HG02798 (cell line): ENCODE measurements at regions not wholly inside any gene's neighbourhood (a gene's known extent, or its start where the extent isn't known, plus 50 kb on each side); places are given as distances from the start of the nearest gene placed in this dataset.
"Not testable (repeated sequence)": the region's sequence is repeated elsewhere in the genome, so short reads cannot be mapped to it uniquely, and the experiment has no call there.

Experiments used
- ATAC-seq: cut with Tn5 transposase; IDR thresholded peaks from one replicate; pipeline ENCODE4 v1.9.1; 2021; ENCODE audit warnings: mild to moderate bottlenecking; ENCODE audit not compliant: unreplicated experiment, poor library complexity

DNA sequence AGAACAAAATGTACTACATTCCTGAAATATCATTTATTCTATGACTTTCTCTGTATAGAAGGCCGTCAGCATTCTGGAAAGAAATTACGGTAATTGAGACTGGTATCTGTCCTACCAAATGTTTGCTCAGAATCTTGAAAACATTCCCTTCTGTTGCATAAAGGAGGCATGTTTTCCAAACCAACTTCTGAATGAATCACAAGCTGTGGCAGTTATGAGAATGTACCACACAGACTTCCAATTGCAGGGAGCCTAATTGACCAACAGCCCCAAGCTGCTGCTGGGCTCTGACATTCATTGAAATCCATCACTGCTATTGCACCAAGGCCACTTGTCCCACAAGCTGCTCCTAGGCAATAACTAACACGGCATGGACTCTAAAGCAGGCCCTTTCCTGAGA is 185.3 kb upstream of the CCDC196 start:
- ATAC-seq, result no peak

DNA sequence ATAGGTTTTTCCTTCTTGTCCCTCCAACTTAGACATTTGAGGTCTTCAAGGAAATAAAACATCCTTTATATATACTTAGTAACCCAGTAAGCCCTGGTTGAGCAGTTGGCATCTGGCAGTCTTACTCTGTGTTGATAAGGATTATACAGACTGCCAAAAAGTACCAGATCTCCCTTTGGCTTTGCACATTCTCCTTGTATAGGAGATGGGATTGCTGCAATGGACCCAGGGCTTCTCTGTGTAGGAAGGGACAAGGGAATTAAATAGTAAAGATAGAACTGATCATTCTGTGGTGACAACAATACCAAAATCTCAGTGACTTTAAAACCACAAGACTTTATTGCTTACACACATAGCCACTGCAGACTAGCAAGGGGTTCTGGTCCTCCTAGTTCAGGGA is 180.1 kb upstream of the CCDC196 start:
- no peak for ATAC-seq

DNA sequence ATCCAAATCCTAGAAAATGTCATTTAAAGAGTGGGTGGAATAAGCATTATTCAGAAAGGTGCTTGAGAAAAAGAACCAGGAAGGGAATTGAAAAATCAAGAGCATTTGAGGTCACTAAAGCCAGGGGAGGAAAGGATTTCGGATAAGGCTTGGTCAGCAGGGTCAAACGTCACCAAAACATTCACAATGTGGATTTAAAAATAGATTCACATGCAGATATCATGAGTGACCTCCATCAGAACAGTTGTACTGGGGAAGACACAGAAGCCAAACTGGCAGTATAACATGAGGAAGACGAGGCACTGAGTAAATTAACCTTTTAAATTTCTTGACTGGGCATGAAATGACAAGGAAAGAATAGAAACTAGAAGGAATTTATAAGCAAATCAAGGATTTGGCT is 175.1 kb upstream of the CCDC196 start:
- ATAC-seq, result no peak

DNA sequence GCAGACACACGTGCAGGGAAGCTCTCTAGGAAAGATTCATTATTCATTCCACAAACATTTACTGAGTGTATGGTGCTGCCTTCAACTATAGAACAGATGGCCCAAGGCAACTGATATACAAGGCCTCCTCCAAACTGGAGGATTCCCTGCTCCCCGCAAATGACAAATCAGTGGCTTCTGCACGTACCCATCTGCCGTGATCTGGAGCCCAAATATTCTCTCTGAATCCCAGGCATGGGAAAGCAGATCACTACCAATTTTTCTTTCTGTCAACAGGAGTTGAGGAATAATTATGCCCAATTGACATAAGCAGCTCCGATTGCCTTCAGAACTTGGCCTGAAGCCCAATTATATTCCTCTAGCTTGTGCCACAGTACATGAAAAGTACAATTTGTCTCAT is 174.2 kb upstream of the CCDC196 start:
- no peak for ATAC-seq

DNA sequence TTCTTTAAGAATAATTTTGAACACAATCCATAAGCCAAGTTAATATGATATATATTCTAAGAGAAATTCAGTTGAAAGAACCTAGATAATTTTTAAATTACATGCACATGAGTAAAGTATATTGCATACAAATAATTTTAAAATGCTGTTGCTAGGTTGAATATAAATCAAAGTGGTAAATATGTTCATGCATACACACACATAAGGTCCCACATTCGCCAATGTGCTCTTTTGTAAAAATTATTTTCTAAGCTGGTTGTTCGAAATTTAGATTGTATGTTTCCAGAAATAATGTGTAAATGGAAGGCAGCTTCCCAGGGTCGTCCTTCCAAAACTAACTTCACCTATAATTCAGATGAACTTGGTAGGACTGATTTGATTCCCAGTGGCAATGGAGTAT is 173.7 kb upstream of the CCDC196 start:
- ATAC-seq, result no peak

DNA sequence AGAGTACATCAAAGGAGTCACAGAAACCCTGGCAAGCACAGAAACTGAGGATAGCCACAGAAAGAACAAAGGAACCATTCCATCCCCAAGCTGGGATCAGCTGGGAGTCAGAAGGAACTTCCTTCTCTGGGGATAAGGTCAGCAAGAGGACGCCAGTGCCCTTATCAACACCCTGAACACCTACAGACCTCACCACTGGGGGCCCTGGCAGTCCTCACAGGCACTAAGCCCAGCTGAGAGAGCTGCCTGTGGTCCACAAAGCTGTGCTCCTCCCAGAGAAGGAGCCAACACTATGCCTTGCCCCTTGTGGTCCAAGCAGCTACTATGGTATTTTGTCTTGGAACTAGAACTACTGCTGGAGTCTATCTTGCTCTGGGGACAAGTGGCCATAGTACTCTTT is 171.1 kb upstream of the CCDC196 start:
- no peak for ATAC-seq

DNA sequence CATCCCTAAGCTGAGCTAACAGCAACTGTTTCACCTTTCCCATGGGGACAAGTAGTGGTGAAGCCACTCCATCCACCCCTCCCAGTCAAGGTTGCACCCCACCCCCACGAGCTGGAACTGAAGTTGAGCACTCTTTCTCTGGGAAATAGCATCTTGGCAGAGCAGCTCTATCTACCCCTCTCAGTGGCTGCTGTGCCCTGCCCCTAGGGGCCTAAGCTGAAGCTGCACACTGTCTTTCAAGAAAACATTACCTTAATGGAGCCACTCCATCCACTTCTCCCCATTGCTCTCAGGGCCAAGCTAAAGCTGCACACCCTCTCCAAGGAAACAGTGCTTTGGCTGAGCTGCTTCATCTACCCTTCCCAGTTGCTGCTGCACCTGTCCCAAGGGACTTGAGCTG is 170.6 kb upstream of the CCDC196 start:
- ATAC-seq, result no peak

DNA sequence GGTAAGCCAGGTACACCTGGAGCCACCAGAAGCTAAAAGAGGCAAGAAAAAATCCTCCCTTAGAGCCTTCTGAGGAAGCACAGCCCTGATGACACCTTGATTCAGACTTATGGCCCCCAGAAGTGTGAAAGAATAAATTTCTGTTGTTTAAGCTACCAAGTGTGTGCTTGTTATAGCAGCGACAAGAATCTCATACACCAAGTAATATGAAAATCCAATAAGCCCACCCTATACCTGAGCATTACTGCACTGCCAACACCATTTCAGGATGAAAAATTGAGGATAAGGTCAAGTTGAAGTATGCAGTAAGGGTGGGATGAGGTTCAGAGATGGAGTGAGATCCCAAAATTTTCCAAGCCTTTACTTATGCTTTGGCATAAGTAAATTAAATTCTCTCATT is 163.6 kb upstream of the CCDC196 start:
- no peak for ATAC-seq

DNA sequence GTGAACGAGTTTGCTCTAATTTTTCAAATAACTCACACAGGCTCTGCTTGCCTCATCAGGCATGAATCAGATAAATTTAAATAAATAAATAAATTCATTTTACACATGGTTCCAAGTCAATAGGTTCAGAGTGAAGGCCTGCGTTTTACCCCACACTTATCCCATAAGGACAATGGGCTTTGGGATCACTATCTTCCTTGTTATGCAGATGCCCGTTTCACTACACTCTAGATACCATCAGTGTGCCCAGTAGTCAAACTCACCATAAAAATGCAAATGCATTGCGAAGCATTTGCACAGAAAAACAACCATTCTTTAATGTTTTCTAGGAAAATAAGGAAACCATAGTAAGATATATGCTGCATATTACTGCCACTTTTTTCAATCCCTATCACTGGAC is 155.9 kb upstream of the CCDC196 start:
- no peak for ATAC-seq

DNA sequence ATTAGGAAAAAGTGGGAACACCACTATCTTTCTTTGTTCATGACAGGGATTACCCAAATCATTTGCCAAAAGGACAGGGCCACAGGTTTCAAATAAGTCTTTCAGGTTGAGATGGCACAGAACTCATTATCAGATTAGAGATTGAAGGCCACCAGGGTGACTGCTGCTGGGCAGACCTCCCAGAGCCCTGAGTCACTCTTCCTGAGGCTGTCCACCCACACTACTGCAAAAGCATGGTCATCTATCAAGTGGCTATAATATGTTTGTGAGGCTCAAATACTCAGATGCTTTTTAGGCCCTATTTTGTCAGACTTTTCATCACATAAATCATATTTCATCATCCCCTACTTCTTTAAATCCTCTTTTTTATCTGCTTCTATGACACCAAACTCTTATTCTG is 155.3 kb upstream of the CCDC196 start:
- ATAC-seq, result no peak

DNA sequence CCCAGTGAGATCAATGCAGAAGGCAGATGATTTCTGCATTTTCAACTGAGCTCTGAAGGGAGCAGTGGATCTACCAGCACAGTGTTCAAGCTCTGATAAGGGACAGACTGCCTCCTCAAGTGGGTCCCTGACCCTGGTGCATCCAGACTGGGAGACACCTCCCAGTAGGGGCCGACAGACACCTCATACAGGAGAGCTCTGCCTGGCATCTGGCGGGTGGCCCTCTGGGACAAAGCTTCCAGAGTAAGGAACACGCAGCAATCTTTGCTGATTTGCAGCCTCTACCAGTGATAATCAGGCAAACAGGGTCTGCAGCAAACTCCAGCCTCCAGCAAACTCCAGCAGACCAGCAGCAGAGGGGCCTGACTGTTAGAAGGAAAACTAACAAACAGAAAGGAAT is 152.9 kb upstream of the CCDC196 start:
- ATAC-seq, result not testable (repeated sequence)

DNA sequence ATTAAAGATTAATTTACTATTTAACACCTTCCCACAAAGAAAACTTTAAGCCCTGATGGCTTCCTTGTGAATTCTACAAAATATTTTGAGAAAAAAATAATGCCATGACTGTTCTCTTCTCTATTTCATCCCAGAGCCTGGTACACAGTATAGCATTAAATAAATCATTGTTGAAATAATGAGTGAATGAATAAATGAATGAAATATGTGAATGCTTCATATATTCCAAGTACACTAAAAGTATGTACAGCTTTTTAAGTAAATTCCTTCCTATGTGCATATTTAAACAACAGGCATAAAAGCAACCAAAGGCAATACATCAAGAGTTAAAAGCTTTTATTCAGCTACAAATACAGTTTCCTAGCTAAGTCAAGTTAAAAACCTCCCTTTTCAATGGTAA is 144.9 kb upstream of the CCDC196 start:
- ATAC-seq, result no peak

DNA sequence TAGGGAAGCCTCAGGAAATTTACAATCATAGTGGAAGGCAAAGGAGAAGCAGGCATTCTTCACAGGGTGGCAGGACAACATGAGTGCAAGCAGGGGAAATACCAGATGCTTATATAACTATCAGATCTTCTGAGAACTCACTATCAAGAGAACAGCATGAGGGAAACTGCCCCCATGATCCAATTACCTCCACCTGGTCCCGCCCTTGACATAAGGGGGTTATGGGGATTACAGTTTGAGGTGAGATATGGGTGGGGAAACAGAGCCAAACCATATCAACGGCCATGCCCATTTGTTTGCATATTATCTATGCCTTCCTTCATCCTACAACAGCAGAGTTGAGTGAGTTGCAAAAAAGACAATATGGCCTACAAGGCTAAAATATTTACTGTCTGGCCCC is 140.2 kb upstream of the CCDC196 start:
- no peak for ATAC-seq

DNA sequence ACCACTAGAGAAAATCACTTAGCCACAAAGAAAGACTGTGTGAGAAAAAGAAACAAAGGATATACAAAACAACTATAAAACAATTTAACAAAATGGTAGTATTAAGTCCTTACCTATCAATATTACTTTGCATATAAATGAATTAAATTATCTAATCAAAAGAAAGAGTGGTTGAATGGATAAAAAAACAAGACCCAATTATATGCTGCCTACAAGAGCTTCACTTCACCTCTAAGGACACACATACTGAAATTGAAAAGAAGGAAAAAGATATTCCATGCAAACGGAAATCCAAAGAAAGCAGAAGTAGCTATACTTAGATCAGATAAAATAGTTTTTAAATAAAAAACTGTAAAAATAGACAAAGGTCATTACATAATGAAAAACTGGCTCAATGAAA is 134.9 kb upstream of the CCDC196 start:
- ATAC-seq, result no peak

DNA sequence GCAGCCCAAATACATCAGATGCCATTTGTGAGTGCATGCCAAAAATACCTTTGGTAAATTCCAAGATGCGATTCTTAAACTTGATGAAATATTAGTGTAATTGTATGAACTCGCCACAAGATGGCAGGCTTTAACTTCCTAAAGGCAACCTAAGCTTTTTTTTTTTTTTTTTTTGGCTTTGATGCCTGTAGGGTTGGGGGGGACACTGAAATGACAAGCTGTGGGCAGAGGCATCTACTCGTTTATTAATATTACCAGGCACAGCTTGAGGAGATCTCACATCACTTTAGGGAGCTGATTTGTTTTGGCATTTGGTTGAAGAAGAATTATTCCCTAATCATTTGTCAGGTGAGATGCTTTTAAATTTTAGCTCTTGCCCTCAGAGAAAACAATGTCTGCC is 126.7 kb upstream of the CCDC196 start:
- ATAC-seq, result no peak

DNA sequence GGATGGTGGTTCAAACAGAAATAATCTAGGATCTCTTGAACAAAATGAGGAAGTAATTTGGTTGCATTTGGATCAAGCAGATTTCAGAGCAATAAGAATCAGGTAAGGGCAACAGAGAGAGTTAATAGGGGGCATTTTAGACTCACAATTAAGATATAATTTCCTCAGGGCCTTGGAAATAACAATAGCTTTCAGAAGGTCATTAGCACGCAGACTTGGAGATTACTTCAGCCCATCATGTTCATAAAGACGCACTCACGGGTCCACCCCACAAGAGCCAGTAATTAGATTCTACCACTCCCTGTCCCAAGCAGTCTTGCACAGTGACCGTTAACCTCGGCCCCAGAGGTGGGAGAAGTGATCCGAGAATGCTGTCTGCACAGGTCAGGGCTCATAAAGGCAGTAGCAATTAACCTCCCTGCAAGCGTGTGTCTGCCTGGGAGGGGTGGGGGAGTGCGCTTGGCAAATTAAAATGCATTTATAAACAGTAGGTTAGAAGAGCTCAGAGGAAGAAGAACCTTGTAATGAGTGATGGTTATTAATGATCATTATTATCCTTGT is 125.7 kb upstream of the CCDC196 start:
- ATAC-seq, result no peak

DNA sequence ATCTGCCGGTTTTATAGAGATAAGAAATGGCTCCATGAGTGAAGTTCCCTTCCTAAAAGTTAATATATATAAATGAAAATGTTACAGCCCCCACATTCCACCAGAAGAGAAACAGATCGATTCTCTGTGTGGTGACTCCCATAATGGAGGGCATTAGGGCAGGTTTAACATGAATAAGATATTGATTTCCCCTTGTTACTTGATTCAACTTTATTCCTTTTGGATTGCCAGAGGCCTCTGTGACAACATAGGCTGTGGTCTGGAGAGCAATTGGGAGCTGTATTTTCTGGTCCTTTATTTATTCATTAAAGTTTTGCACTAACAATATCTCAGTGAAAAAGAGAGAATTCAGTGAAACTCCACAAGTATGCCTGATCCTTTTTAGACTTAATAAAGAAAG is 125.2 kb upstream of the CCDC196 start:
- no peak for ATAC-seq

DNA sequence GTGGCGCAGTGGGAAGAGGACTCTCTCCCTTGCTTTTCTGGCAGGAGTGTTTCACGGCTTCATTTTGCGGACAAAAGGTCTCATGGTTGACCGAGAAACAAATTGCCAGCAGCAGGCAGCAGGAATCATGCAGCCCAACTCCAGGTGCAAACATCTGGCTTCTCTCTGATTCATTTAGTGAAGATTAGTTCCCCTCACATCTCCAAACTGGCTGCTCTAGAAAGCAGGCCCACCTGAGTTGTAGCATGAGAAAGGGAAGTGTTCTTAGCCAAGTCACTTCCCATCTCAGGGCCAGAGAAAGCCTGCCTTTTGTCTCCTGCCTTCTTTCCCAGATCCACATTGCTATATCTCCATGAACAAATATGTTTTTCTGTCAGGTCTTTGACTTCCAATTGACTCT is 120.8 kb upstream of the CCDC196 start:
- ATAC-seq, result no peak

DNA sequence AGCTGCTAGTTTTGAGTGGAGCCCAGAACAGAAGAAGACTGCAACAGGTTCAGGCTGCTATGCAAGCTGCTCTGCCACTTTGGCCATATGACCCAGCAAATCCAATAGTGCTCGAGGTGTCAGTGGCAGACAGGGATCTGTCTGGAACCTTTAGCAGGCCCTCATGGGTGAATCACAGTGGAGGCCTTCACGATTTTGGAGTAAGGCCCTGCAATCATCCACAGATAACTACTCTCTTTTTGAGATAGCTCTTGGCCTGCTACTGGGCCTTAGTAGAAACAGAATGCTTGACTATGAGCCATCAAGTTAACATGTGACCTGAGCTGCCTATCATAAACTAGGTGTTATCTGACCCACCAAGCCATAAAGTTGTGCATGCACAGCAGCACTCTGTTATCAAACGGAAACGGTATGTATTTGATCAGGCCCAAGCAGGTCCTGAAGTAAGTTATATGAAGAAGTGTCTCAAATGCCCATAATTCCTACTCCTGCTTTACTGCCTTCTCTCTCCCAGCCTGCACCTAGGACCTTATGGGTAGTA is 116.9 kb upstream of the CCDC196 start:
- no peak for ATAC-seq

DNA sequence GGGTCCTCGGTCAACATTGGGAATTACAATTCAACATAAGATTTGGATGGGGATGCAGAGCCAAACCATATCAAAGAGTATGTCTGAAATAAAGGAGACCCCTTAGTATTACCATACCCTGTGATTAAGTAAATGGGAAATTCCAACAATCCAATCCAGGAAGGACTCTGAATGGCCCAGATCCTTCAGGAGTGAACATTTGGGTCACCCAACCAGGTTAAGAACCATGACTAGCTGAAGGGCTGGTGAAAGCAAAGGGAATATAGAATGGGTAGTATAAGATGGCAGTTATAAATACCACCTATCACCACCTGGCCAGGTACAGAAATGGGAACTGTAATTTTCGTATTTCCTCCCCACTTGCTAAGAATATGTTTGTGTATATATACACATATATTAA is 114.4 kb upstream of the CCDC196 start:
- ATAC-seq, result no peak

DNA sequence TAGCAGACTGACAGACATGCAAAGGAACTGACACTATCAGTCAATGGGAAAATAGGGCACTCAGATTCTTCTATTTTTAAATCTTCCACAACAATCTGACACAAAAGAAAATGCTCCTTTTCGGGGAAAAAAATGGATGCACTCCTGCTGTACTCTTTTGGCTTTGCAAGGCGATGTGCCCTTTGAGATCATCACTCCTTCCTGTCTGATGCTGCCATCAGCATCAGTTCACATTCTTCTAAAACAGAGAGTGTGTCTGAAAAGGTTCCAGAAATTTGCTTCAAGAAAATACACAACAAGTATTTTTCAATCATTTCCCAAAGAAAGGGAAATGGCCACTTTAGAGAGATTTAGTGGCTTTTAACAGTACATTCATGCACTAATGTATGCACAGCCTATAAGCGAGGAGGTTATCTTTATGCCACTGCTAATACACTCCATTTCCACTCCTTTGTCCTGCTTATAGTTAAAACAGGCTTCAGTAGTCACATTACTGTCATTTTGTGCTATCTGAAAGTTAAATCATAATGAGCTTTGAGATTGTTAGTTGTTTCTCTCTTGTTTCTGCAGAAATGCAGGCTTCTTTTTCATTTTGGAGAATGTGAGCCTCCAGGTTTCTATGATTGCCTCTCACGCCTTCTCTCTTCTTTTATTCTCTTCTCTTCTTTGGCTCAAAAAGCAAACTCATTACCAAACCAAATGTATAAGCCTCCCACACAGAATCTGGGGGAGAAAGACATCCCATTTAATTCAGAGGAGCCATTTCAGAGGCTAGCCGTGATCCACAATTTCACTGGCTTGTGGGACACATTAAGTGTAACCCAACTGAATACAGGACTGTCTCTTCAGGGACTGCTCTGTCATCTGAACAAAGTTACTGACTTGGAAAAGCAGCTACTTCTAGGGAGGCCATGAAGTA is 110.9 kb upstream of the CCDC196 start:
- no peak for ATAC-seq

DNA sequence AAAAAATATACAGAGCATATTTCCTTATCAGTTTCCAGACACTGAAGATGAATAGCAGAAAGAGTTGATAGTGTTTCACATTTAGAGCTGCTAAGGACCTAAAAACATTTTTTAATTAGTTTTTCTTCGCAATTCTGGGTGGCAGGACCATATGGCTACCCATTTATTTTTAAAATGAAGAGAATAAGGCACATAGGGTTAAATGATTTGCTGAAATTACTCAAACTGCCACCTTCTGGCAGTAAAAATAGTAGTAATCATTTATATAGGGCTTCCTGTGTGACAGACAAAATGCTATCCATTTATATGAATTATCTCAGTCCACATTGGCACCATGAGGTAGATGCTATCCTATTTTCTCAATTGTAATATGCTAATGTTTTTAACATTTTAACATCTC is 108.6 kb upstream of the CCDC196 start:
- ATAC-seq, result no peak
